Caco-2 (cell line): ENCODE measurements at regions not wholly inside any gene's neighbourhood (a gene's known extent, or its start where the extent isn't known, plus 50 kb on each side); places are given as distances from the start of the nearest gene placed in this dataset.

ENCODE experiments used
- BruUV-seq: library from RNA; stranded (reverse); fragments of 400-500 nt; replicated peaks from 2 replicates; lab custom pipeline; 2021; lab: Mats Ljungman, UMichigan
- CTCF ChIA-PET: fragments of 300-600 bp; sonication (Branson Sonifier 250); formaldehyde crosslinking; loops from one replicate; lab custom pipeline; 2022; ENCODE audit warnings: antibody characterized with exemption; lab: Charles Lee
- POLR2A ChIA-PET: fragments of 300-600 bp; sonication (Branson Sonifier 250); formaldehyde crosslinking; loops from one replicate; lab custom pipeline; 2022; ENCODE audit warnings: antibody characterized with exemption; lab: Charles Lee
- DNase-seq, 2 experiments: peaks; one replicate each; pipeline versions ENCODE4 v3.0.0 to v3.0.0-alpha.2; 2020 to 2022
- H3K27me3 ChIP-seq: replicated peaks from 2 replicates; pipeline ENCODE4 v1.6.0; 2011; ENCODE audit warnings: low read length; ENCODE audit not compliant: control insufficient read depth, insufficient read depth
- H3K36me3 ChIP-seq: 2 replicates; pipeline ENCODE4 v1.5.1; 2011; ENCODE audit warnings: low read length; ENCODE audit not compliant: control insufficient read depth, insufficient read depth
- H3K4me1 ChIP-seq: fragments of 250-450 bp; sonication (Bioruptor Pico); 2 replicates; pipeline ENCODE4 v1.5.1; 2020; ENCODE audit warnings: mild to moderate bottlenecking
- H3K4me3 ChIP-seq: 2 replicates; pipeline ENCODE4 v1.5.1; 2011; ENCODE audit warnings: low read depth, mild to moderate bottlenecking, control low read depth, low read length
- H3K9me3 ChIP-seq: fragments of 250-450 bp; sonication (Bioruptor Pico); 2 replicates; pipeline ENCODE4 v1.5.1; 2020; ENCODE audit warnings: mild to moderate bottlenecking, moderate library complexity
- H3K27ac Mint-ChIP-seq: one replicate; pipeline ENCODE4 v1.8.0; 2022; ENCODE audit warnings: mixed read lengths; ENCODE audit not compliant: unreplicated experiment
- H3K27me3 Mint-ChIP-seq: one replicate; pipeline ENCODE4 v1.8.0; 2022; ENCODE audit warnings: mixed read lengths; ENCODE audit not compliant: insufficient read depth, unreplicated experiment
- H3K36me3 Mint-ChIP-seq: one replicate; pipeline ENCODE4 v1.8.0; 2022; ENCODE audit warnings: mild to moderate bottlenecking, mixed read lengths; ENCODE audit not compliant: insufficient read depth, unreplicated experiment
- H3K4me1 Mint-ChIP-seq: one replicate; pipeline ENCODE4 v1.8.0; 2022; ENCODE audit warnings: low read depth, mixed read lengths; ENCODE audit not compliant: unreplicated experiment
- H3K4me3 Mint-ChIP-seq: one replicate; pipeline ENCODE4 v1.8.0; 2022; ENCODE audit warnings: mild to moderate bottlenecking, moderate library complexity, mixed read lengths; ENCODE audit not compliant: unreplicated experiment
- H3K9me3 Mint-ChIP-seq: one replicate; pipeline ENCODE4 v1.8.0; 2022; ENCODE audit warnings: mixed read lengths; ENCODE audit not compliant: unreplicated experiment
- CTCF ChIP-seq, 2 experiments: fragments of 200-600 bp in 1 of 2; IDR thresholded peaks; 1 replicate in 1 of 2; 2 replicates in 1 of 2; pipeline versions ENCODE4 v1.5.1 to v1.8.0; 2011 to 2022; ENCODE audit warnings: antibody characterized with exemption in 1 of 2, control low read depth in 1 of 2, inconsistent platforms in 1 of 2, low read depth in 1 of 2, low read length in 1 of 2, mild to moderate bottlenecking in 1 of 2, moderate library complexity in 1 of 2; ENCODE audit not compliant: insufficient read depth in 1 of 2, severe bottlenecking in 1 of 2, unreplicated experiment in 1 of 2
- intact Hi-C: fragments of 100-400 bp; cut with micrococcal nuclease; formaldehyde crosslinking; loops from one replicate; pipeline ENCODE4 v1.10.0; 2022; ENCODE audit not compliant: unreplicated experiment

GRCh38 chr10:29214551-29214950 lies 74.3 kb upstream of the LYZL1 start:
- Histone ChIP-seq H3K4me1 (no peaks in the 10 kb centered on the region), H3K27me3 (no peaks in the 10 kb centered on the region), H3K9me3 (0 out of 2 replicates have a peak, but pooled peaks cover 3% of the 10 kb centered on the region), H3K4me3 (no peak overlapping the region), H3K36me3 (no peaks in the 10 kb centered on the region)
- no peak for DNase-seq
- no peaks in the 10 kb centered on the region for H3K36me3 Mint-ChIP-seq
- H3K4me3 Mint-ChIP-seq: no peak overlapping the region
- H3K27ac Mint-ChIP-seq: no peak overlapping the region
- no peak for TF ChIP-seq CTCF (IDR thresholded peaks at IDR 0.05; ENCODE audit: insufficient read depth in 1 of 2, low read depth in 1 of 2, low read length in 1 of 2, severe bottlenecking in 1 of 2, unreplicated experiment in 1 of 2)
- ChIA-PET CTCF (no interaction called here), POLR2A (no interaction called here)
- H3K4me1 Mint-ChIP-seq: no peaks in the 10 kb centered on the region
- intact Hi-C loops: no loop called here
- BruUV-seq: no TSS peak
- peaks cover 34% of the 10 kb centered on the region for H3K9me3 Mint-ChIP-seq
- H3K27me3 Mint-ChIP-seq: no peaks in the 10 kb centered on the region

GRCh38 chr10:29217292-29217738 lies 71.6 kb upstream of the LYZL1 start:
- Histone ChIP-seq H3K9me3 (0 out of 2 replicates have a peak, but pooled peaks cover 3% of the 10 kb centered on the region), H3K4me3 (no peak overlapping the region), H3K27me3 (no peaks in the 10 kb centered on the region), H3K36me3 (no peaks in the 10 kb centered on the region), H3K4me1 (no peaks in the 10 kb centered on the region)
- no peak overlapping the region for H3K27ac Mint-ChIP-seq
- no peak overlapping the region for H3K4me3 Mint-ChIP-seq
- no peak for DNase-seq
- H3K4me1 Mint-ChIP-seq: peaks cover 4% of the 10 kb centered on the region
- intact Hi-C loops: no loop called here
- peaks cover 33% of the 10 kb centered on the region for H3K9me3 Mint-ChIP-seq
- BruUV-seq: no TSS peak
- no peaks in the 10 kb centered on the region for H3K36me3 Mint-ChIP-seq
- POLR2A ChIA-PET: no interaction called here
- H3K27me3 Mint-ChIP-seq: no peaks in the 10 kb centered on the region
- CTCF ChIA-PET: no interaction called here
- no peak for TF ChIP-seq CTCF (IDR thresholded peaks at IDR 0.05; ENCODE audit: insufficient read depth in 1 of 2, low read depth in 1 of 2, low read length in 1 of 2, severe bottlenecking in 1 of 2, unreplicated experiment in 1 of 2)

GRCh38 chr10:29223326-29223725 lies 65.5 kb upstream of the LYZL1 start:
- CTCF ChIA-PET: interaction anchor here (0.6 to 0.7 kb wide), 2 partner anchors 242 to 452 kb away, joined by 3 read pairs; no protein-coding TSS in a partner anchor
- peaks cover 25% of the 10 kb centered on the region for H3K9me3 Mint-ChIP-seq
- peaks cover 14% of the 10 kb centered on the region for H3K4me1 Mint-ChIP-seq

More at GRCh38 chr10:29223326-29223725, 65.5 kb upstream of the LYZL1 start:
- BruUV-seq: no TSS peak
- POLR2A ChIA-PET: interaction anchor here (0.6 kb wide), 1 partner anchor 20 kb away, joined by 3 read pairs; no protein-coding TSS in a partner anchor
- Histone ChIP-seq H3K9me3 (0 out of 2 replicates have a peak, but pooled peaks cover 3% of the 10 kb centered on the region), H3K4me1 (peaks cover 25% of the 10 kb centered on the region), H3K27me3 (no peaks in the 10 kb centered on the region), H3K4me3 (no peak overlapping the region), H3K36me3 (no peaks in the 10 kb centered on the region)
- no peak for TF ChIP-seq CTCF (IDR thresholded peaks at IDR 0.05; ENCODE audit: insufficient read depth in 1 of 2, low read depth in 1 of 2, low read length in 1 of 2, severe bottlenecking in 1 of 2, unreplicated experiment in 1 of 2)
- H3K36me3 Mint-ChIP-seq: no peaks in the 10 kb centered on the region
- DNase-seq: no peak
- intact Hi-C loops: loop anchor here (5.0 kb wide), 1 partner anchor 91 kb away; no protein-coding TSS in a partner anchor
- no peak overlapping the region for H3K27ac Mint-ChIP-seq
- no peaks in the 10 kb centered on the region for H3K27me3 Mint-ChIP-seq
- no peak overlapping the region for H3K4me3 Mint-ChIP-seq
